HG02943 (cell line): ENCODE measurements at regions not wholly inside any gene's neighbourhood (a gene's known extent, or its start where the extent isn't known, plus 50 kb on each side); places are given as distances from the start of the nearest gene placed in this dataset.

Experiments
- ATAC-seq: cut with Tn5 transposase; IDR thresholded peaks from one replicate; pipeline ENCODE4 v1.9.1; 2021; ENCODE audit warnings: mild to moderate bottlenecking, low read depth, moderate library complexity; ENCODE audit not compliant: unreplicated experiment

DNA sequence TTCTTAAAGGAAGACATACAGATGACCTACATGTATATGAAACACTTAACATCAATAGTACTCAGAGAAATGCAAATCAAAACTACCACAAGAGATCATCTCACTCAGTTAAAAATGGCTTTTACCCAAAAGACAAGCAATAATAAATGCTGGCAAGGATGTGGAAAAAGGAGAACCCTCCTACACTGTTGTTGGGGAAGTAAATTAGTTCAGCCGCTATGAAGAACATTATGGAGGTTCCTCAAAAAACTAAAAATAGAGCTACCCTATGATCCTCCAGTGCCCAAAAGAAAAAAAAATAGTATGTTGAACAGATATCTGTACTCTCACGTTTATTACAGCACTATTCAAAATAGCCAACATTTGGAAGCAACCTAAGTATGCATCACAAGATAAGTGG, 1579.4 kb upstream of the TMEFF2 start:
- ATAC-seq, result no peak

DNA sequence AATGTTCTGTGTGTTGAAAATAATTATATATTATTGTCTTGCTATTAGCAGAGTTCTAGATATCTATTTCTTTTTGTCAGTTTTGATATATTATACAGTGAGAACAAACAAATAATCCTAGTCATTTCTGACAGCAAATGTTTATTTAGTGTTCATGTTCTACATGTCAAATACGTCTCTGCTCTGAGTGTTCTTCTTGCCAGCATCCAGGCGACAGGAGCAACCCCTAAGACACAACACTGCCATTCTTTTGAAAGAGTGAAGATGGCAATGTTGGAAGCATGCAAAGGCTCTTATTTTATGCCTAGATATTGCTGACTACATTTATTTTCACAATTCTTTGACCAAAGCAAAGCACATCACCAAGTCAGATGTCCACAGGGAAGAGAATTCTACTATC, 1556.6 kb upstream of the TMEFF2 start:
- ATAC-seq, result no peak

DNA sequence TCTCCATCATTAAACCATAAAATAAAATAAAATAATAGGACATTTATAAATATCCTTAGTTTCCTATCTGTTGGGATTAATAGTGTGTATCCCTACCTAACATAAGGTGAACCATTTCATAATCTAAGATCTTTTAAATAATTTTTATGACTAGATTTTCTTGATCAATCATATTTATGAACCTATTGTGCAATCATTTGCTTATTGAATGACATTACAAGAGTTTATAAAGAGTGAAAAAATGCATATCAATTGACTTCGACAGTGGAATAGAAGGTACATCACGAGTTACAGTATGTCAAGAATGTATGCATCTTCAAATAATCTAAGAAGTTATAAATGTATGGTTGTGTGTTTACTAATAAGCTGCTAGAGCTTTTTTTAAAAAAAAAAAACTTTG, 1554.8 kb upstream of the TMEFF2 start:
- no peak for ATAC-seq

DNA sequence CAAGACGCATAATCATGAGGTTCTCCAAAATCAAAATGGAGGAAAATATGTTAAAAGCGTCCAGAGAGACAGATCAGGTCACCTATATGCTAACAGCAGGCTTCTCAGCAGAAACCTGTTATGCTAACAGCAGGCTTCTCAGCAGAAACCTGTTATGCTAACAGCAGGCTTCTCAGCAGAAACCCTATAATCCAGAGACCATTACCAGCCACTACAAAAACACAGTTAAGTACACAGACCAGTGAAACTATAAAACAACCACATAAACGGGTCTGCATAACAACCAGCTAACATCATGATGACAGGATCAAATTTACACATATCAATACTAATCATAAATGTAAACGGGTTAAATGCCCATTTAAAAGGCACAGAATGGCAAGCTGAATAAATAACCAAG, 1548.4 kb upstream of the TMEFF2 start:
- ATAC-seq, result no peak

DNA sequence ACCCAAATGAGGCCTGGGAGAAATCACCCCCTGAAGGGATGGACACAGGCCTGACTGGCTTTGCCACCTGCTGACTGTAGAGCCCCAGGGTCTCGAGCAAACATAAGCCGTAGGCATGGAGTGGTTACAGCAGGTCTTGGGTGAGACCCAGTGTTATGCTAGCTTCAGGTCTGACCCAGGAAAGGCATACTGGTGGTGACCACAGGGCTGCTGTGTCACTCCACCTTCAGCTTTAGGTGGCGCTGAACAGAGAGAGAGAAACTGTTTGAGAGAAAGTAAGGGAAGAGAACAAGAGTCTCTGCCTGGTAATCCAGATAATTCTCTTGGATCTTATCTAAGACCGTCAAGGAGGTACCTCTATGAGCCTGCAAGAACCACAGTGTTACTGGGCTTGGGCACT, 1544.2 kb upstream of the TMEFF2 start:
- ATAC-seq, result no peak

GRCh38 chr2:193712912-193713311, 1518.2 kb upstream of the TMEFF2 start:
- ATAC-seq, result no peak

GRCh38 chr2:193703411-193703810, 1508.7 kb upstream of the TMEFF2 start:
- no peak for ATAC-seq

DNA sequence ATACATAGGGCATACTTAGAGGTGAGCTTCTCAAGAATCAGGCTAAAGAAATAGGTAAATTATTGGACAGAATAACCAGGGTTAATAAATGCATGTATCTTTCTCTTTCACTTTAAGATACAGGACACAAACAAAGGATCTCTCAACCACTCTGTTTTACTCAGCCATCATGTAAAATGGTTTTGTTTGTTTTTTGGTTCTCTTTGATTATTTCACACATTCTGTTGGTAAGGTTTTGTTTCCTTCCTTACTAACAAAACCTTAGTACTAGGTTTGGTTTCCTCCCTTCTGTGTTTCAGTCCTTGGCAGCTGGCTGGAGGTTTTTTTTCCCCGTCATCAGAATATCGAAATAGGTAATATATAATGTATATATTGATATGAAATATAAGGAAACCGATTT, 1506.8 kb upstream of the TMEFF2 start:
- ATAC-seq, result no peak

- no peak for ATAC-seq
Measured at GRCh38 chr2:193695367-193695766, 1500.6 kb upstream of the TMEFF2 start.

DNA sequence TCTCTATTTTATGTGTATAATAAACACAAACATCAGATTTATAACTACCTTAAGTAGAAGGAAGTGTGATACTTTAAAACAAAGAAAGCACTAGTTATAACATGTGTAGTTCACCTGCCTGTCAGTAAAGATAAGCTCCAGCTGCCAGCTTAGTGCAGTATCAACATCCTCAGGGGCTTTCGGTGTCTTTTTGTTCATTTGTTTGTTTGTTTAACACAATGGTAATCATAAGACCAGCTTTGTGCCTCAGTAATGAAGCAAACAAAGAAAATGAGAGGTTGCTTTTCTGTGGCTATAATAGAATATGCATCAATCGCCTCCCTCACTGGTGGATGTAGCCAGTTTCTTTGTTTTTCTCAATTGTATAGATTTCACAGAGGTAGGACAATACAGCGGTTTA, 1499.0 kb upstream of the TMEFF2 start:
- no peak for ATAC-seq

DNA sequence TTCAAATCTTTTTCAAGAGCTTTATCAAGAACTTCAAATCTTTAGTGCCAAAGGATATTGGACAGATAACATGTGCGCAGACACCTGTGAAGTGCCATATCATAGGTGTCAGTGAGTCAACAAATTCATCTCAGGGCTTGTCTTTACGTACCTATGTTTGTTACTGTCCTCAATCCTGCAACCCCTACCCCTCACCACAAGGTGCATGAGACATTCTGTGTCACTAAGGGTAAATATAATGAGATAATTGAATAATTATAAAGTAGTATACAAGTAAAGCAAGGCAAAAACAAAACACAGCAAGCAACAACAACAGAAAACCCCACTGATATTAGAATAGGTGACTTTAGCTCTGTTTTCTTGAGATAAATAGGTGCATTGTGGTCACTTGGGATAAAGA, 1495.8 kb upstream of the TMEFF2 start:
- ATAC-seq, result no peak

GRCh38 chr2:193687195-193687594, 1492.5 kb upstream of the TMEFF2 start:
- no peak for ATAC-seq

DNA sequence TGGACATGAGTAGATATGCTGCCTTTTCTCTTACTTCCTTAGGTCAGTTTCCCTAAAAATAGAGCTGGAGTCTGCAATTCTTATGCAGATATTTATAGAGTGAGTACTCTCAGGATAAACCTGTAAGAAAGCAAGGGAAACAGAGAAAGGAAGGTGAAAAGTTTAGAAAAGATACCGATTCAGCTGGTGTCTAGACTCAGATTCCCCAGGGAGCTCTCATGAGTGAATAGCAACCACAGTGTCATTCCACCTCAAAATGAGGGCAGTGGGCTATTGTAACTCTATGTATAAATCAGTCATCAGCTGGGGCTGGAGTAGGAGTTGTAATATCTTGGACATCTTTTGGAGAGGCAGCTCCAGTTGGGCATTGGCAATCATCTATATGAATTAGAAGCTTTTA, 1485.1 kb upstream of the TMEFF2 start:
- ATAC-seq, result no peak

DNA sequence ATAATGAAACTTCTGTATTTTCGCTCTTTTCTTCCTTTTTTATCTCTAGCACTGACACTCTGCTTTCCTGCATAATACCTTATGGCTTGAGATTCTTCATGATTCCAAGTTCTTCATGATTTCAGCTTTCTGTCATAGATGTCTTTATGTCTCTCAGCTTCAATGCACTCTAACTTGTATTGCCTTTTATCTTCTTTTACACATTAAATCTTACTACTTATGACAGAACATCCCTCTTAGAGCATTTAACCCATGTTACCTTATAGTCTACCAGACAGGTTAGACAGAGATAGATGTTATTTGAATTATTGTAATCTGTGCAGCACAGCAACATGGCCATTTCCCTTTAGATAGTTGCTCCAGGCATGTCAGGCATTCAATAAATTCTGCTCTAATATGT, 1475.7 kb upstream of the TMEFF2 start:
- no peak for ATAC-seq

GRCh38 chr2:193668557-193669323, 1474.0 kb upstream of the TMEFF2 start:
- peak; percentile 66 for ATAC-seq

- no peak for ATAC-seq
Measured at GRCh38 chr2:193627927-193628272, 1433.2 kb upstream of the TMEFF2 start.

DNA sequence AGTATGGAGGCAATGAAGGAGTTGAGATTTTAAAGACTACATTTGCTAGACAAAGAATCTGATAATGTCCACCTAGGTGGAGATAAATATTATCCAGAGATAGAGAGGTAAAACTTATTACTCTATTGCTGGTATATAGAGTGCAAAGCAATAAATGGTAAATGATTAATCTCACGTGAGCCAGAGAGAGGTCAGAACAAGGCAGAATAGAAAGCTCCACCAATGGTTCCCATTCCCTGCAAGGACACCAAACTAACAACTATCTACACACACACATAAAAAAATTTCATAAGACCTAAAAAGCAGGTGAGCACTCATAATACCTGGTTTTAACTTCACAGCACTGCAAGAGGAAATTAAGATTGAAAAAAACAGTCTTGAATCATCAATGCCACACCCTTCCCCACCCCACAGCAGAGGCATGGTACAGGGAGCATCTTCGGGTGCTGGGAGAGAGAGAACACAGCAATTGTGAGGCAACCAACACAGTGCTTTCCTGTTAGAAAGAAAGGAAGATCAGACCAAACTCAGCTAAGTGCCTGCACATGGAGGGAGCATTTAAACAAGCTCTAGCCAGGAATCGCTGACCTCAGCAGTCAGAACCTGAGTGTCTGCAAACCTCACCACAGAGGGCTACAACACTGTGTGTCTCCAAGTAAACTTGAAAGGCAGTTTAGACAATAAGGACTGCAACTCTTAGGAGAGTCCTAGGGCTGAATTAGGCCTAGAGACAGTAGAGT, 1432.6 kb upstream of the TMEFF2 start:
- ATAC-seq, result no peak

GRCh38 chr2:193608451-193608850, 1413.7 kb upstream of the TMEFF2 start:
- no peak for ATAC-seq

DNA sequence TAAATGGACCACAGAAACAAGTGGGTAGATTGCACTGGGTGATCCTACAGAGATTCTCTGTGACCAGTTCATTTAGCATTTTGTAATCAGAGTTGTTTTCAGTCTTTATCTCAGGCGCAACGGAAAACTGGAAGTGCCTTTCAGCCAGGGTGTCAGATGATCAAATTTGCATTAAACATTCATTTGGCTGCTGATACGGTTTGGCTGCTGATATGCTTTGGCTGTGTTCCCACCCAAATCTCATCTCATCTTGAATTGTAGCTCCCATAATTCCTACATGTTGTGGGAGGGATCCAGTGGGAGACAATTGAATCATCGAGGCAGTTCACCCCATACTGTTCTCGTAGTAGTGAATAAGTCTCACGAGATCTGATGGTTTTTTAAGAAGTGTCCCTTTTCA, 1396.1 kb upstream of the TMEFF2 start:
- ATAC-seq, result no peak

GRCh38 chr2:193584522-193584938, 1389.8 kb upstream of the TMEFF2 start:
- ATAC-seq, result peak; percentile 68

DNA sequence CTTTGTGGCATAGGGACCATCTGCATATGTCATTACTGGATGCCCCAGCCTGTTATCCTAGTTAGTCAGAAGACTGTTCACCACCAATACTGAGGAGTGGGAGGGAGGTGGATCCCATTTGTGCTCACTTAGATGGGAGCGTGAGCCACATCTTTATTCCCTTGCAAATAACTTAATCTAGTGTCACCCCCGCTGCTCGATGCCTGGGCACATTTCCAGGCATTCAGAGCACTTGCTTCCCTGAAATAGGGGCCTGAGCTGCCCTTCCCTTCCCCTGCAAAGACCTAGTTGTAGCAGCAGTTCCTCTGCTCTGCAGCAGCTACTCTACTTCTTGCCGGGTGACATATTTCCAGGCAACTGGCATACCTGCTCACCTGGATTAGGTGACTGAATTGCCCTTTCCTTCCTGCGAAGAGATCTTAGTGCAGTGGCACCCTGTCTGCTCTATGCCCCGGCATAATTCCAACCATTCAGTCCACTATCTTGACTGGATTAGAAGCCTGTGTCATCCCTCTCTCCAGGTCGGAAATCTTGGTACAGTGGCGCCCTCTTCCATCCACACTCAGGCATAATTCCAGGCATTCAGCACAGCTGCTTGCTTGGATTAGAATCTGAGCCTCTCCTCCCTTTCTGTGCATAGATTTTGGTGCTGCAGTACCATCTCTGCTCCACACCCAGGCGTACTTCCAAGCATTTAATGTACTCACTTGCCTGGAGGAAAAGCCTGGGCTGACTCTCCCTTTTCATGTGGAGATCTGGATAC, 1389.1 kb upstream of the TMEFF2 start:
- no peak for ATAC-seq
